ENCODE measurements at regions not wholly inside any gene's neighbourhood (a gene's known extent, or its start where the extent isn't known, plus 50 kb on each side); places are given as distances from the start of the nearest gene placed in this dataset.
A peak's percentile ranks its signal among the peaks of the same experiment; 100 is the strongest.

- DNase-seq (ENCODE audit: low read depth in 2 of 2): peak in 1 of 2 donors; percentile 87
These were observed 114.5 kb upstream of the C1orf21 start for GRCh38 chr1:184272175-184272866.

GRCh38 chr1:184276416-184276815 is 110.4 kb upstream of the C1orf21 start:
- DNase-seq (ENCODE audit: low read depth in 2 of 2): no peak

GRCh38 chr1:184279911-184280458 is 106.8 kb upstream of the C1orf21 start:
- no peak for DNase-seq (ENCODE audit: low read depth in 2 of 2)

- DNase-seq (ENCODE audit: low read depth in 2 of 2): peak in 1 of 2 donors; percentile 63
These were observed 102.8 kb upstream of the C1orf21 start for GRCh38 chr1:184283999-184284398.

GRCh38 chr1:184284900-184285299 is 101.9 kb upstream of the C1orf21 start:
- no peak for DNase-seq (ENCODE audit: low read depth in 2 of 2)

GRCh38 chr1:184285401-184286087 is 101.3 kb upstream of the C1orf21 start:
- no peak for DNase-seq (ENCODE audit: low read depth in 2 of 2)

GRCh38 chr1:184287001-184287400 is 99.8 kb upstream of the C1orf21 start:
- DNase-seq (ENCODE audit: low read depth in 2 of 2): peak in 1 of 2 donors; percentile 39

- DNase-seq (ENCODE audit: low read depth in 2 of 2): peak; percentile 14 to 16
These were observed 96.8 kb upstream of the C1orf21 start for GRCh38 chr1:184289825-184290550.

- peak in 1 of 2 donors; percentile 38 for DNase-seq (ENCODE audit: low read depth in 2 of 2)
These were observed 95.1 kb upstream of the C1orf21 start for GRCh38 chr1:184291701-184292100.

- DNase-seq (ENCODE audit: low read depth in 2 of 2): no peak
These were observed 94.7 kb upstream of the C1orf21 start for GRCh38 chr1:184292101-184292500.

- DNase-seq (ENCODE audit: low read depth in 2 of 2): no peak
These were observed 92.7 kb upstream of the C1orf21 start for GRCh38 chr1:184294101-184294500.

- peak; percentile 72 to 96 for DNase-seq (ENCODE audit: low read depth in 2 of 2)
These were observed 90.2 kb upstream of the C1orf21 start for GRCh38 chr1:184296466-184297243.

GRCh38 chr1:184297244-184297750 is 89.5 kb upstream of the C1orf21 start:
- peak in 1 of 2 donors; percentile 54 for DNase-seq (ENCODE audit: low read depth in 2 of 2)

GRCh38 chr1:184298440-184299405 is 88.1 kb upstream of the C1orf21 start:
- peak in 1 of 2 donors; percentile 40 for DNase-seq (ENCODE audit: low read depth in 2 of 2)

- peak in 1 of 2 donors; percentile 69 for DNase-seq (ENCODE audit: low read depth in 2 of 2)
These were observed 87.4 kb upstream of the C1orf21 start for GRCh38 chr1:184299406-184299790.

GRCh38 chr1:184299796-184300195 is 87.0 kb upstream of the C1orf21 start:
- no peak for DNase-seq (ENCODE audit: low read depth in 2 of 2)

GRCh38 chr1:184300446-184300845 is 86.4 kb upstream of the C1orf21 start:
- DNase-seq (ENCODE audit: low read depth in 2 of 2): peak in 1 of 2 donors; percentile 58

GRCh38 chr1:184301227-184301626 is 85.6 kb upstream of the C1orf21 start:
- no peak for DNase-seq (ENCODE audit: low read depth in 2 of 2)

GRCh38 chr1:184302346-184302745 is 84.5 kb upstream of the C1orf21 start:
- no peak for DNase-seq (ENCODE audit: low read depth in 2 of 2)

Data from lung microvascular endothelial cell (primary cell).